Right ventricle myocardium inferior (tissue), 1 donor: ENCODE measurements at regions not wholly inside any gene's neighbourhood (a gene's known extent, or its start where the extent isn't known, plus 50 kb on each side); places are given as distances from the start of the nearest gene placed in this dataset.

Source experiments
- ATAC-seq: fragments of 200-7000 bp; cut with Tn5 transposase; one replicate; pipeline ENCODE4 v1.9.1; 2020; ENCODE audit warnings: mild to moderate bottlenecking, moderate library complexity
- DNase-seq: peaks from one replicate; pipeline ENCODE4 v3.0.0; 2021; ENCODE audit errors: missing footprints
- intact Hi-C: fragments of 100-400 bp; cut with DNase I; formaldehyde crosslinking; loops from one replicate; pipeline ENCODE4 v1.11.0; 2022
- donor health status: DM: no; HTN: yes; CAD: no; lungs with severe emphysema.

DNA sequence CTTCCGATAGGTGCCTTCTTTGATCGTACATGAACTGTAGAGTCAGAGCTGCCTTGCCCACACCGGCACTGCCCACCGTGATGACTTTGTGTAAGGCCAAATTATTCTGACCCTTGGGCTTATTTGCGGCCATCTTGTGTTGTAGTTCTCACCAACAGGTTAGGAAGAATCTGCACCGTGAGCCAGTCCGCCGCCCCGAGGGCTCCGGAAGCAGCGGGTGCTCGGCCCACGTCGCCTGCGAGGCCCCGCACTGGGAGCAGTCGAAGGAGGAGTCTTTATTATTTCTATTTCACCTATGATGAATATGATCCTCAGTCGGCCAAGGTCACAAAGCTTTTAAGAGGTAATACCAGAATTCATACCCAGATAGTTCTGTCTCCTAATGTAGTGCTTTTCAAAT, 70.6 kb upstream of the SYT1 start:
- ATAC-seq (no peak), DNase-seq (no peak)
- intact Hi-C loops, result no loop called here

DNA sequence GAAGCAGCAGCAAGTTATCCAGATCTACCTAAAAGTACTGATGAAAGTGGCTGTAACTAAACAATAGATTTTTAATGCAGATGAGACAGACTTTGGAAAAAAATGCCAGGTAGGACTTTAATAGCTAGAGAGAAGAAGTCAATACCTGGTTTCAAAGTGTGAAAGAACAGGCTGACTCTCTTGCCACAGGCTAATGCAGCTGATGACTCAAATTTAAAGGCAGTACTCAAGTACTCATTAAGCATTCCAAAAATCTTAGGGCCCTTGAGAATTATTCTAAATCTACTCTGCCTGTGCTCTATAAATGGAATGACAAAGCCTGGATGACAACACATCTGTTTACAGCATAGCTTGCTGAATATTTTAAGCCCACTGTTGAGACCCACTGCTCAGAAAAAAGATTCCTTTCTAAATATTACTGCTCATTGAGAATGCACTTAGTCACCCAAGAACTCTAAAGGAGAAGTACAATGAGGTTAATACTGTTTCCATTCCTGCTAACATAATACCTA, 68.6 kb upstream of the SYT1 start:
- ATAC-seq (no peak), DNase-seq (no peak)
- intact Hi-C loops, result no loop called here

DNA sequence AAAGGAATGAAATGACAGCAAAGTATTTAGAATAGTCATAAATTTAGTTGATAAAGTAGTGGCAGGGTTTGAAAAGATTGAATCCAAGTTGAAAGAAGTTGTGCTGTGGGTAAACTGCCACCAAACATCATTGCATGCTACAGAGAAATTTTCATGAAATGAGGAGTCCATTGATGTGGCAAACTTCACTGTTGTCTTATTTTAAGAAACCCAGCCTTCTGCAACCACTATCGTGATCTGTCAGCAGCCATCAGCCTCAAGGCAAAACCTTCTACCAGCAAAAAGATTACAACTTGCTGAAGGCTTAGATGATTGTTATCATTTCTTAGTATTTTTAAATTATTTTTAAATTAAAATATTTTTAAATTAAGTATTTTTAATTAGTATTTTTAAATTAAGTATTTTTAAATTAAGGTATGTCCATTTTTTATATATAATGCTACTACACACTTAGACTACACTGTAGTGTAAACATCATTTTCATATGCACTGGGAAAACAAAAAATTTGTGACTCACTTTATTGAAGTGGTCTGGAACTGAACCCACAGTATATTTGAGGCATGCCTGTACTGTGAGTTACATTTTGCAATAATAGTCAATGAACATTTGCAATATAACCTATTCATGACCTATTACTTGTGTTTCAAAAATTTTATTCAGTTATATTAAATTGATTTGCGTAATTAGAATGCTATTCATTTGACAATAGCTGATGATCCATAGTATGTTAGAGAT, 67.2 kb upstream of the SYT1 start:
- DNase-seq (no peak), ATAC-seq (no peak)
- intact Hi-C loops, result no loop called here

DNA sequence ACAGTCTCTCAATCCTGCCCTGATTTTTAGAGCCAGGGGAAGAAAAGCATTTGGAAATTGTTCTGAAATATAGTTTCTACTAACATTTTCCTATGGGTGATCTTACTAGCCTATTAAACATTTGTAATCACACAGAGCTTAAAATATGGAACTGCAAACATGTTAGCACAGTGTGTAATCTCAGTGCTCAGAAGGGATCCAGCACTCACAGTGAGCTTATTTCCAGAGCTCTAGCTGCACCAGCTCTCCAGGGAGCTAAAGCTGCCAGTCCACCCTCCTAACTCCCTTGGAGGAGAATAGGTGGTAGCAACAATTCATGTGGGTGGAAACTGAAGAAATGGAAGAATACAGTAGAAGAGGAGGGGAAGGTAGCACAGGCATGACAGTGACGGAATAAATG, 64.9 kb upstream of the SYT1 start:
- no peak for DNase-seq
- no peak for ATAC-seq
- intact Hi-C loops, result no loop called here

DNA sequence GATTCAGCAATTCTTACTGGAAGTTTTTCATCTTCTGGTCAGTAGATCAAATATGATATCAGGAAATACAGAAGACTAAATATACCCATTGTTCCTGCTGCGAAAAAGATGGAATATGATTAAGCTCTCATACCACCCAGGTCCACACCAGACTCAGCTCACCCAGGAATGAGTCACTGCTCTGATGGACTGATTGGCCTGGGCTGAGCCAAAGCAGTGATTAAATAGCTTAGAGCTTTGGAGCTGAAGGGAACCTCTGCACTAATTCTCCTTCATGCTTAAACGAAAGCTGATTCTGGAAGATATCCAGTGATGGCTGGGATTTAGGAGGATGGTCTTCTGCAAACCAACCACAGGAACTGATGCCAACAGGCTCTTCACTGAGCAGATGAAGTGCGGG, 62.0 kb upstream of the SYT1 start:
- intact Hi-C loops, result no loop called here
- no peak for ATAC-seq
- no peak for DNase-seq

DNA sequence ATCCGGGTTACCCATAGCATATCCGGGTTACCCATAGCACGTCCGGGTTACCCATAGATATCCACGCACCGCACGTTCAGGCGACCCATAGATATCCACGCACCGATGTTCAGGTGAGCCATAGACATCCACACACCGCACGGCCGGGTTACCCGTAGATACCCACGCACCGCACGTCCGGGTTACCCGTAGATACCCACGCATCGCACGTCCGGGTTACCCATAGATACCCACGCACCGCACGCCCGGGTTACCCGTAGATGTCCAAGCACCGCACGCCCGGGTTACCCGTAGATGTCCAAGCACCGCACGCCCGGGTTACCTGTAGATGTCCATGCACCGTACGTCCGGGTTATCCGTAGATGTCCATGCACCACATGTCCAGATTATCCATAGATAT, 60.3 kb upstream of the SYT1 start:
- intact Hi-C loops, result no loop called here
- DNase-seq (no peak), ATAC-seq (no peak)
